GM23248 (cell line): ENCODE measurements at regions not wholly inside any gene's neighbourhood (a gene's known extent, or its start where the extent isn't known, plus 50 kb on each side); places are given as distances from the start of the nearest gene placed in this dataset.

Experiments
- EZH2 ChIP-seq: fragments of 200-600 bp; sonication (generic); IDR thresholded peaks from 2 replicates; pipeline ENCODE4 v1.6.1; 2018; ENCODE audit warnings: antibody characterized with exemption, mild to moderate bottlenecking; ENCODE audit not compliant: insufficient read depth, poor library complexity, severe bottlenecking
- EZH2phosphoT487 ChIP-seq: fragments of 200-600 bp; sonication (generic); IDR thresholded peaks from 2 replicates; pipeline ENCODE4 v1.6.1; 2018; ENCODE audit warnings: antibody characterized with exemption, moderate library complexity, mild to moderate bottlenecking, low read depth; ENCODE audit not compliant: insufficient read depth

- TF ChIP-seq EZH2: no peak
- no peak for TF ChIP-seq EZH2phosphoT487
Measured at GRCh38 chr7:130884437-130885417, 150.7 kb upstream of the KLF14 start.
